HUES48 (cell line): ENCODE measurements at regions not wholly inside any gene's neighbourhood (a gene's known extent, or its start where the extent isn't known, plus 50 kb on each side); places are given as distances from the start of the nearest gene placed in this dataset.

Experiments
- H3K27ac ChIP-seq: one replicate; pipeline ENCODE4 v1.7.0; 2013; ENCODE audit warnings: low read depth, low read length, inconsistent platforms
- H3K27me3 ChIP-seq: 2 replicates; pipeline ENCODE4 v1.6.1; 2013; ENCODE audit warnings: mild to moderate bottlenecking, low read length; ENCODE audit not compliant: control insufficient read depth, insufficient read depth
- H3K36me3 ChIP-seq: 2 replicates; pipeline ENCODE4 v1.6.1; 2013; ENCODE audit warnings: low read length; ENCODE audit not compliant: control insufficient read depth, insufficient read depth
- H3K4me1 ChIP-seq: 2 replicates; pipeline ENCODE4 v1.6.1; 2013; ENCODE audit warnings: mild to moderate bottlenecking, low read length; ENCODE audit not compliant: control insufficient read depth, insufficient read depth
- H3K4me3 ChIP-seq: 2 replicates; pipeline ENCODE4 v1.5.1; 2013; ENCODE audit warnings: mild to moderate bottlenecking, low read depth, low read length
- H3K9ac ChIP-seq: 2 replicates; pipeline ENCODE4 v1.6.1; 2013; ENCODE audit warnings: mild to moderate bottlenecking, low read depth, low read length, moderate library complexity
- H3K9me3 ChIP-seq: 2 replicates; pipeline ENCODE4 v1.6.1; 2013; ENCODE audit warnings: low read length; ENCODE audit not compliant: control insufficient read depth, insufficient read depth

- no peak overlapping the region for H3K27ac ChIP-seq
- no peaks in the 10 kb centered on the region for H3K4me1 ChIP-seq
- H3K27me3 ChIP-seq, result no peaks in the 10 kb centered on the region
- H3K36me3 ChIP-seq, result no peaks in the 10 kb centered on the region
- no peak overlapping the region for H3K9ac ChIP-seq
- no peak overlapping the region for H3K4me3 ChIP-seq
- no peaks in the 10 kb centered on the region for H3K9me3 ChIP-seq
Observed at GRCh38 chr1:172980456-172980855, 70.3 kb downstream of the TNFSF18 start.

- H3K9ac ChIP-seq, result no peak overlapping the region
- H3K27ac ChIP-seq, result no peak overlapping the region
- H3K4me3 ChIP-seq, result no peak overlapping the region
- no peaks in the 10 kb centered on the region for H3K9me3 ChIP-seq
- no peaks in the 10 kb centered on the region for H3K27me3 ChIP-seq
- no peaks in the 10 kb centered on the region for H3K4me1 ChIP-seq
- no peaks in the 10 kb centered on the region for H3K36me3 ChIP-seq
Observed at GRCh38 chr1:172980971-172981370, 69.8 kb downstream of the TNFSF18 start.
